ENCODE measurements at regions not wholly inside any gene's neighbourhood (a gene's known extent, or its start where the extent isn't known, plus 50 kb on each side); places are given as distances from the start of the nearest gene placed in this dataset.

DNA sequence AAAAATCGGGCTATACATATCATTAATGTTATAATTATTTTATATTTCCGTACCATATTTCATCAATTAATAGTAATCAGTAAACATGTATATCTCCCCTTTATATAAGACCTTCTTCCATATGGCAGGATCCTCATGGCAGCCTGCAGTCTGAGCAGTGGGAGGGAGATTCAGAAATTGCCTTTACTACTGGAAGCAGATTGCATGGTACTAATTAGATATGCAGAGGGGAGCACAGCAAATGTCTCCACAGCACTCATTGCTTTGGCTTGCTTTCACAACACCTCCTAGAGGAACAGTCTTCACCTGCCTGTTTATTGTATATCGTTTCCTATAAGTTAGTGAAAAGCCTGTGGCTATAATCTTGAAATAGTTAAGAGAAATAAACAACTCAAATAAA lies 585.8 kb upstream of the GOT2 start:
- TF ChIP-seq TAF1 (IDR thresholded peaks at IDR 0.05; ENCODE audit: borderline replicate concordance, insufficient read depth, low read length) (no peak), POLR2AphosphoS5 (IDR thresholded peaks at IDR 0.05; ENCODE audit: low read depth, low read length) (no peak), FOXP2 (optimal IDR thresholded peaks at IDR 0.05; ENCODE audit: borderline replicate concordance, extremely low read depth, extremely low read length, insufficient read depth) (no peak), SIN3A (IDR thresholded peaks at IDR 0.05; ENCODE audit: borderline replicate concordance, insufficient read depth, low read length) (no peak)
- TF ChIP-seq, protein P1, sequence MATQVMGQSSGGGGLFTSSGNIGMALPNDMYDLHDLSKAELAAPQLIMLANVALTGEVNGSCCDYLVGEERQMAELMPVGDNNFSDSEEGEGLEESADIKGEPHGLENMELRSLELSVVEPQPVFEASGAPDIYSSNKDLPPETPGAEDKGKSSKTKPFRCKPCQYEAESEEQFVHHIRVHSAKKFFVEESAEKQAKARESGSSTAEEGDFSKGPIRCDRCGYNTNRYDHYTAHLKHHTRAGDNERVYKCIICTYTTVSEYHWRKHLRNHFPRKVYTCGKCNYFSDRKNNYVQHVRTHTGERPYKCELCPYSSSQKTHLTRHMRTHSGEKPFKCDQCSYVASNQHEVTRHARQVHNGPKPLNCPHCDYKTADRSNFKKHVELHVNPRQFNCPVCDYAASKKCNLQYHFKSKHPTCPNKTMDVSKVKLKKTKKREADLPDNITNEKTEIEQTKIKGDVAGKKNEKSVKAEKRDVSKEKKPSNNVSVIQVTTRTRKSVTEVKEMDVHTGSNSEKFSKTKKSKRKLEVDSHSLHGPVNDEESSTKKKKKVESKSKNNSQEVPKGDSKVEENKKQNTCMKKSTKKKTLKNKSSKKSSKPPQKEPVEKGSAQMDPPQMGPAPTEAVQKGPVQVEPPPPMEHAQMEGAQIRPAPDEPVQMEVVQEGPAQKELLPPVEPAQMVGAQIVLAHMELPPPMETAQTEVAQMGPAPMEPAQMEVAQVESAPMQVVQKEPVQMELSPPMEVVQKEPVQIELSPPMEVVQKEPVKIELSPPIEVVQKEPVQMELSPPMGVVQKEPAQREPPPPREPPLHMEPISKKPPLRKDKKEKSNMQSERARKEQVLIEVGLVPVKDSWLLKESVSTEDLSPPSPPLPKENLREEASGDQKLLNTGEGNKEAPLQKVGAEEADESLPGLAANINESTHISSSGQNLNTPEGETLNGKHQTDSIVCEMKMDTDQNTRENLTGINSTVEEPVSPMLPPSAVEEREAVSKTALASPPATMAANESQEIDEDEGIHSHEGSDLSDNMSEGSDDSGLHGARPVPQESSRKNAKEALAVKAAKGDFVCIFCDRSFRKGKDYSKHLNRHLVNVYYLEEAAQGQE (IDR thresholded peaks at IDR 0.05; ENCODE audit: insufficient read depth in 1 of 2, low read depth in 2 of 2, low read length in 2 of 2), result no peak

DNA sequence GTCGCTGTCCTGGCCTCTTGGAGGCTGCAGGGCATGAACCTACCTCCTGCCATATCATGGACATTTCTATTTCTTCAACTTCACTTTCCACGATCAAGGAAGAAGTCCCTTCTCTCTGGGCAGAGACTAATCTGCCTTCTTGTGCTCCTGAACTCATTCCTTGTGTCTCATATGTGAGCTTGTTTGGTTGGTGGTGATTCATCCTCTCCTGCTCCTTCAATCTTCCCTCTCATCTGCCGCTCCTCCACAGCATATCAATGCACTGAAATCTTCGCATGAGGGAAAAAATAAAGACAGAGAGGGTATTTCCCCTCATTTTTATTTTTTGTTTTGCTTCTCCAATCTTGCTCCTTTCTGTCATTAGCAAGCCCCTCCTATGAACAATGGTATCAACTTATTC lies 571.7 kb upstream of the GOT2 start:
- TF ChIP-seq TAF1 (IDR thresholded peaks at IDR 0.05; ENCODE audit: borderline replicate concordance, insufficient read depth, low read length) (no peak), POLR2AphosphoS5 (IDR thresholded peaks at IDR 0.05; ENCODE audit: low read depth, low read length) (no peak), FOXP2 (optimal IDR thresholded peaks at IDR 0.05; ENCODE audit: borderline replicate concordance, extremely low read depth, extremely low read length, insufficient read depth) (no peak), SIN3A (IDR thresholded peaks at IDR 0.05; ENCODE audit: borderline replicate concordance, insufficient read depth, low read length) (no peak)
- TF ChIP-seq, protein P1 (IDR thresholded peaks at IDR 0.05; ENCODE audit: insufficient read depth in 1 of 2, low read depth in 2 of 2, low read length in 2 of 2), result no peak

DNA sequence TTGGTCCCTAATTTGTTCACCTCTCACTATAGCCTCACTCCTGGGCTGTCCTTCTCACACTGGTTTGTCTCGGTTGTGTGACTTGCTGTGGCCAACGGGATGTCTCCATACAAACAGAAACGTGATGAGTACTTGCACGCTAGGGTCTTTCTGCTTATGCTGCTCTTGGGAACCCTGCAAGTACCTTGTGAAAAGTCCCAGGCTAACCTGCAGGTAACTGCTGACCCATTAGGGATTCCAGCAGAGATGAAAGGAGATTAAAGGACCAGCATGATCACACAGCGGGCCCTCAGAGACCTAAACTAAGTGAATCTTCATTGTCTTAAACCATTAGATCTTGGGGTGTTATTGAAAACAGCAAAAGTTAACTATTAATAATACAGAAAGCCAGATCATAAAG lies 562.8 kb upstream of the GOT2 start:
- no peak for TF ChIP-seq TAF1 (IDR thresholded peaks at IDR 0.05; ENCODE audit: borderline replicate concordance, insufficient read depth, low read length)
- TF ChIP-seq SIN3A (IDR thresholded peaks at IDR 0.05; ENCODE audit: borderline replicate concordance, insufficient read depth, low read length), result no peak
- TF ChIP-seq, protein P1 (IDR thresholded peaks at IDR 0.05; ENCODE audit: insufficient read depth in 1 of 2, low read depth in 2 of 2, low read length in 2 of 2), result no peak
- no peak for TF ChIP-seq POLR2AphosphoS5 (IDR thresholded peaks at IDR 0.05; ENCODE audit: low read depth, low read length)
- no peak for TF ChIP-seq FOXP2 (optimal IDR thresholded peaks at IDR 0.05; ENCODE audit: borderline replicate concordance, extremely low read depth, extremely low read length, insufficient read depth)

DNA sequence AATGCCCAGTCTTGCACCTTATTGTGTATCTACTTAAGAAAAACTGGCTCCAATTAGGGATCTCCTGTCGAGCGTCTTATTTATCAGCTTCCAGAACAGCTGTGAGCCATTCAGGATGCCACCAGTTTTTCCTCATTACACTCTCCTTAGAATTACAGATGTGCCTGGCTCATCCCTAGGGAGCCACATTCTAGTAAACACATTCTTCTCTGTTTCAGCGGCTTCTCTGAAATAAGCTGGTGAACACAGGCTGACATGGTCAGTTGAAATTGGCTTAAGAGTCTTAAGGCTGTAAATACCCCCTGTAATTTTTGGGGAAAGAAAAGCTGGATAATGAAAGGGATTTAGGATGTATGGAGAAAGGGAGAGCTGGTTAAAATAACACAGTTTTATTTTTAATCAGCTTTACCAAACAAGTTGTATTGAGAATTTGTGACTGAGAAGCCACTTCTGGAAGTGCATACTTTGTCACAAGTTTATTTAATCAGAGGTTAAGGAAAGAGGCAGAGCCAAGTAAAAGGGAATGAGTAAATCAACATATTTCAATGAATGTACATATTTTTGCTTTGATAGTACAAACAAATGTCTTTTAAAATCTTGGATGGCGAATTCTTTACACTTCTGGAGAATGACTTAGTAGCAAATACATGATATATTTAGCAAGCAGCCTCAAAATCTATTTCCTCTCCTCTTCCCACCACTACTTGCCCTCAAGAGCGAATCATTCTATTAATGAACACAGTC lies 562.0 kb upstream of the GOT2 start:
- TF ChIP-seq FOXP2 (optimal IDR thresholded peaks at IDR 0.05; ENCODE audit: borderline replicate concordance, extremely low read depth, extremely low read length, insufficient read depth) (no peak), POLR2AphosphoS5 (IDR thresholded peaks at IDR 0.05; ENCODE audit: low read depth, low read length) (no peak)
- TF ChIP-seq, protein P1 (IDR thresholded peaks at IDR 0.05; ENCODE audit: insufficient read depth in 1 of 2, low read depth in 2 of 2, low read length in 2 of 2), result no peak

Data from PFSK-1 (cell line).